IMR-90 (cell line): ENCODE measurements at regions not wholly inside any gene's neighbourhood (a gene's known extent, or its start where the extent isn't known, plus 50 kb on each side); places are given as distances from the start of the nearest gene placed in this dataset.

Experiments
- CEBPB ChIP-seq: IDR thresholded peaks from 2 replicates; pipeline ENCODE4 v1.6.1; 2012; ENCODE audit warnings: low read depth, low read length, improper control_type of control experiment
- RCOR1 ChIP-seq: IDR thresholded peaks from 2 replicates; pipeline ENCODE4 v1.6.1; 2012; ENCODE audit warnings: mild to moderate bottlenecking, low read length, improper control_type of control experiment; ENCODE audit not compliant: insufficient replicate concordance
- USF2 ChIP-seq: fragments of 150-350 bp; IDR thresholded peaks from 2 replicates; pipeline ENCODE4 v1.6.1; 2017; ENCODE audit warnings: mild to moderate bottlenecking, antibody characterized with exemption, low read length, low read depth
- TF ChIP-seq, protein P1 (sequence below): conservative IDR thresholded peaks from 2 replicates; pipeline ENCODE4 v1.5.1; 2012; ENCODE audit warnings: mild to moderate bottlenecking, low read depth, low read length, improper control_type of control experiment

GRCh38 chr16:59201160-59201559 lies 467.0 kb upstream of the GOT2 start:
- TF ChIP-seq, protein P1, sequence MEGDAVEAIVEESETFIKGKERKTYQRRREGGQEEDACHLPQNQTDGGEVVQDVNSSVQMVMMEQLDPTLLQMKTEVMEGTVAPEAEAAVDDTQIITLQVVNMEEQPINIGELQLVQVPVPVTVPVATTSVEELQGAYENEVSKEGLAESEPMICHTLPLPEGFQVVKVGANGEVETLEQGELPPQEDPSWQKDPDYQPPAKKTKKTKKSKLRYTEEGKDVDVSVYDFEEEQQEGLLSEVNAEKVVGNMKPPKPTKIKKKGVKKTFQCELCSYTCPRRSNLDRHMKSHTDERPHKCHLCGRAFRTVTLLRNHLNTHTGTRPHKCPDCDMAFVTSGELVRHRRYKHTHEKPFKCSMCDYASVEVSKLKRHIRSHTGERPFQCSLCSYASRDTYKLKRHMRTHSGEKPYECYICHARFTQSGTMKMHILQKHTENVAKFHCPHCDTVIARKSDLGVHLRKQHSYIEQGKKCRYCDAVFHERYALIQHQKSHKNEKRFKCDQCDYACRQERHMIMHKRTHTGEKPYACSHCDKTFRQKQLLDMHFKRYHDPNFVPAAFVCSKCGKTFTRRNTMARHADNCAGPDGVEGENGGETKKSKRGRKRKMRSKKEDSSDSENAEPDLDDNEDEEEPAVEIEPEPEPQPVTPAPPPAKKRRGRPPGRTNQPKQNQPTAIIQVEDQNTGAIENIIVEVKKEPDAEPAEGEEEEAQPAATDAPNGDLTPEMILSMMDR = no peak
- TF ChIP-seq USF2 = no peak
- no peak for TF ChIP-seq CEBPB
- no peak for TF ChIP-seq RCOR1
